OCI-LY1 (cell line): ENCODE measurements at regions not wholly inside any gene's neighbourhood (a gene's known extent, or its start where the extent isn't known, plus 50 kb on each side); places are given as distances from the start of the nearest gene placed in this dataset.

ENCODE experiments used
- H2AFZ ChIP-seq: fragments of 200-600 bp; sonication (generic), shearing (Covaris generic); 2 replicates; pipeline ENCODE4 v1.6.0; 2014; ENCODE audit warnings: antibody characterized with exemption, mild to moderate bottlenecking, low read length
- H3F3A ChIP-seq: fragments of 200-600 bp; sonication (generic), shearing (Covaris generic); 2 replicates; pipeline ENCODE4 v1.6.0; 2014; ENCODE audit warnings: mild to moderate bottlenecking, antibody characterized with exemption, low read length, moderate library complexity; ENCODE audit not compliant: insufficient read depth
- H3K27ac ChIP-seq: fragments of 200-600 bp; sonication (generic); 2 replicates; pipeline ENCODE4 v1.5.1; 2014; ENCODE audit warnings: low read length, mixed run types, mild to moderate bottlenecking, low read depth; ENCODE audit not compliant: poor library complexity, severe bottlenecking
- H3K27me3 ChIP-seq: fragments of 200-600 bp; sonication (generic); 2 replicates; pipeline ENCODE4 v1.6.0; 2014; ENCODE audit warnings: antibody characterized with exemption, mild to moderate bottlenecking, low read length, moderate library complexity; ENCODE audit not compliant: insufficient read depth
- H3K36me3 ChIP-seq: fragments of 200-600 bp; sonication (generic); 2 replicates; pipeline ENCODE4 v1.6.1; 2014; ENCODE audit warnings: mild to moderate bottlenecking, antibody characterized with exemption, low read length, moderate library complexity, mixed read lengths; ENCODE audit not compliant: insufficient read depth
- H3K4me1 ChIP-seq: fragments of 200-600 bp; sonication (generic); 2 replicates; pipeline ENCODE4 v1.5.1; 2014; ENCODE audit warnings: mild to moderate bottlenecking, low read length, moderate library complexity; ENCODE audit not compliant: insufficient read depth, severe bottlenecking
- H3K4me2 ChIP-seq: fragments of 200-600 bp; sonication (generic), shearing (Covaris generic); 2 replicates; pipeline ENCODE4 v1.6.1; 2014; ENCODE audit warnings: low read length
- H3K4me3 ChIP-seq: fragments of 200-600 bp; sonication (generic); 2 replicates; pipeline ENCODE4 v1.5.1; 2014; ENCODE audit warnings: low read length, low read depth, mild to moderate bottlenecking, mixed read lengths; ENCODE audit not compliant: poor library complexity, severe bottlenecking
- H3K79me2 ChIP-seq: fragments of 200-600 bp; shearing (Covaris generic); 2 replicates; pipeline ENCODE4 v1.6.1; 2016; ENCODE audit warnings: mixed run types, low read length, mixed read lengths; ENCODE audit not compliant: insufficient read depth
- H3K9ac ChIP-seq: fragments of 200-600 bp; sonication (generic), shearing (Covaris generic); 2 replicates; pipeline ENCODE4 v1.6.1; 2014; ENCODE audit warnings: mild to moderate bottlenecking, low read length, mixed read lengths
- H3K9me2 ChIP-seq: fragments of 200-600 bp; sonication (generic), shearing (Covaris generic); 2 replicates; pipeline ENCODE4 v1.6.1; 2014; ENCODE audit warnings: low read depth, mild to moderate bottlenecking, low read length, mixed read lengths
- H3K9me3 ChIP-seq: fragments of 200-600 bp; shearing (Covaris generic); 2 replicates; pipeline ENCODE4 v1.6.1; 2014; ENCODE audit warnings: low read length, mixed read lengths
- H4K20me1 ChIP-seq: fragments of 200-600 bp; sonication (generic), shearing (Covaris generic); 2 replicates; pipeline ENCODE4 v1.6.0; 2016; ENCODE audit warnings: mild to moderate bottlenecking, low read length; ENCODE audit not compliant: insufficient read depth
- EZH2 ChIP-seq: fragments of 200-600 bp; sonication (generic), shearing (Covaris generic); IDR thresholded peaks from 2 replicates; pipeline ENCODE4 v1.8.0; 2017; ENCODE audit warnings: borderline replicate concordance, mixed run types, mild to moderate bottlenecking, antibody characterized with exemption, low read length, moderate library complexity, mixed read lengths
- TF ChIP-seq, protein P1 (sequence below): fragments of 200-600 bp; sonication (generic), shearing (Covaris generic); IDR thresholded peaks from 2 replicates; pipeline ENCODE4 v1.5.1; 2017; ENCODE audit warnings: mild to moderate bottlenecking, antibody characterized with exemption, low read length, moderate library complexity, mixed read lengths

DNA sequence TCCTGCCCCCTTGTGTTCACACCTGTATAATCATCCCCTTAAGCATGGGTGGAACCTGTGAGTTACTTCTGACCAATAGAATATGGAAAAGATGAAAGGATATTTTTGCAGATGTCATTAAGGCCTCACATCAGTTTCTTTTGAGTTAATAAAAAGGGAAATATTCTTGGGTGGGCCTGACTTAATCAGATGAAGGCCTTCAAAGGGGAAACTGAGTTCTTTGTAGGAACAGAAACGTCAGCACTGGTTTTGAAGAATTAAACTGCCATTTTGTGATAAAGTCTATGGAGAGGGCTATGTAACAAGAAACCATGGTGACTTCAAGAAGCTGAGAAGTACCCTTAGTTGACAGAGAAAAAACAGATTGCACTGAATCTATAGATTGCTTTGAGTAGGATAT is 168.7 kb upstream of the CNTNAP4 start:
- TF ChIP-seq, protein P1, sequence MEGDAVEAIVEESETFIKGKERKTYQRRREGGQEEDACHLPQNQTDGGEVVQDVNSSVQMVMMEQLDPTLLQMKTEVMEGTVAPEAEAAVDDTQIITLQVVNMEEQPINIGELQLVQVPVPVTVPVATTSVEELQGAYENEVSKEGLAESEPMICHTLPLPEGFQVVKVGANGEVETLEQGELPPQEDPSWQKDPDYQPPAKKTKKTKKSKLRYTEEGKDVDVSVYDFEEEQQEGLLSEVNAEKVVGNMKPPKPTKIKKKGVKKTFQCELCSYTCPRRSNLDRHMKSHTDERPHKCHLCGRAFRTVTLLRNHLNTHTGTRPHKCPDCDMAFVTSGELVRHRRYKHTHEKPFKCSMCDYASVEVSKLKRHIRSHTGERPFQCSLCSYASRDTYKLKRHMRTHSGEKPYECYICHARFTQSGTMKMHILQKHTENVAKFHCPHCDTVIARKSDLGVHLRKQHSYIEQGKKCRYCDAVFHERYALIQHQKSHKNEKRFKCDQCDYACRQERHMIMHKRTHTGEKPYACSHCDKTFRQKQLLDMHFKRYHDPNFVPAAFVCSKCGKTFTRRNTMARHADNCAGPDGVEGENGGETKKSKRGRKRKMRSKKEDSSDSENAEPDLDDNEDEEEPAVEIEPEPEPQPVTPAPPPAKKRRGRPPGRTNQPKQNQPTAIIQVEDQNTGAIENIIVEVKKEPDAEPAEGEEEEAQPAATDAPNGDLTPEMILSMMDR: peak; percentile 12; the same call in 1 of the 2 replicates
- no peak for TF ChIP-seq EZH2

DNA sequence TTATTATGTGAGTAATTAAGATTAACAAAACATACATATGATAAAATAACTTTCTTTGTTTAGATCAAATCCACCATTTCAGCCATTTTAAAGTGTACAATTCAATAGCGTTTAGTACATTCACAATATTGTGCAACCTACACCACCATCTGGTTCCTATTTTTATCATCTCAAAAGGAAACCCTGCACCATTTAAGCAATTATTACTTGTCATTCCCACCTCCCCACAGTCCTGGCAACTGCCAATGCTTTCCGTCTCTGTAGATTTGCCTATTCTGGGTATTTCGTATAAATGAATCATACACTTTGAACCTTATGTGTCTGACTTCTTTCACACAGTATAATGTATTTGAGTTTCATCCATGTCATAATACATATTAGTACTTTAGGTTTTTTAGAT is 162.5 kb upstream of the CNTNAP4 start:
- no peak overlapping the region for H2AFZ ChIP-seq
- TF ChIP-seq EZH2: no peak
- TF ChIP-seq, protein P1: no peak
- no peaks in the 10 kb centered on the region for H3K4me1 ChIP-seq
- no peak overlapping the region for H3K27ac ChIP-seq
- H3K4me2 ChIP-seq: no peak overlapping the region
- no peaks in the 10 kb centered on the region for H3F3A ChIP-seq
- H3K4me3 ChIP-seq: no peak overlapping the region
- H3K9me3 ChIP-seq: no peaks in the 10 kb centered on the region
- no peaks in the 10 kb centered on the region for H3K79me2 ChIP-seq
- H3K36me3 ChIP-seq: no peaks in the 10 kb centered on the region
- H4K20me1 ChIP-seq: no peaks in the 10 kb centered on the region
- H3K27me3 ChIP-seq: no peaks in the 10 kb centered on the region
- no peaks in the 10 kb centered on the region for H3K9me2 ChIP-seq
- H3K9ac ChIP-seq: no peak overlapping the region

More for the DNA sequence above, 168.7 kb upstream of the CNTNAP4 start:
- H3K4me2 ChIP-seq: no peak overlapping the region
- H3K27ac ChIP-seq: no peak overlapping the region
- H3K36me3 ChIP-seq: no peaks in the 10 kb centered on the region
- H3K4me1 ChIP-seq: no peaks in the 10 kb centered on the region
- H3K9me2 ChIP-seq: no peaks in the 10 kb centered on the region
- H3F3A ChIP-seq: no peaks in the 10 kb centered on the region
- no peaks in the 10 kb centered on the region for H3K9me3 ChIP-seq
- no peaks in the 10 kb centered on the region for H4K20me1 ChIP-seq
- H3K79me2 ChIP-seq: no peaks in the 10 kb centered on the region
- no peak overlapping the region for H3K9ac ChIP-seq
- no peaks in the 10 kb centered on the region for H3K27me3 ChIP-seq
- no peak overlapping the region for H3K4me3 ChIP-seq
- no peak overlapping the region for H2AFZ ChIP-seq

DNA sequence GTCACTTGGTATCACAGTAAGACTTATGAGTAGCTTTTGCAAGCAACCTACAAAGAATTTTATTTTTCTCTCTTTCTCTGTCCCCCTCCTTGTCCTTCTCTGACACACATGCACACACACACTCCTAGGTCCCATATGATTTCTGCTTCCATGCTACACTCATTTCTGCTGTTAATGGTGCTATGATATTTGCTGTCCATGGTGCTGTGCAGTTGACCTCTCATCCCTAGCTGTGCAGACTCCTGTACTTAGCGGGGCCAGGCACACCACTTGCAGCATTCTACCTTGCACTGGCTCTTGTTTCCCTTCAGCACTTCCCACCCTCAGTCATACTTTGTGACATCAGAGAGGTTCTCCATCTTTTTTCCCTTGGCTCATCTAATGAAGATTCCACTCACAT is 158.9 kb upstream of the CNTNAP4 start:
- Histone ChIP-seq H3K9me2 (no peaks in the 10 kb centered on the region), H3K9me3 (no peaks in the 10 kb centered on the region), H3K4me2 (no peak overlapping the region), H3K4me1 (no peaks in the 10 kb centered on the region), H3K4me3 (no peak overlapping the region), H3K27me3 (no peaks in the 10 kb centered on the region), H3K27ac (no peak overlapping the region), H3K9ac (no peak overlapping the region), H3K36me3 (no peaks in the 10 kb centered on the region), H3K79me2 (no peaks in the 10 kb centered on the region), H2AFZ (no peak overlapping the region), H3F3A (no peaks in the 10 kb centered on the region), H4K20me1 (no peaks in the 10 kb centered on the region)
- TF ChIP-seq, protein P1: no peak
- no peak for TF ChIP-seq EZH2
